ENCODE measurements at regions not wholly inside any gene's neighbourhood (a gene's known extent, or its start where the extent isn't known, plus 50 kb on each side); places are given as distances from the start of the nearest gene placed in this dataset.

- TF ChIP-seq CTCF (IDR thresholded peaks at IDR 0.05): no peak
- no peak for TF ChIP-seq ZFX (IDR thresholded peaks at IDR 0.05; ENCODE audit: borderline replicate concordance)
- no peak overlapping the region for H3K27ac ChIP-seq
Observed at GRCh38 chr4:124486423-124486822, 226.1 kb downstream of the ANKRD50 start.

DNA sequence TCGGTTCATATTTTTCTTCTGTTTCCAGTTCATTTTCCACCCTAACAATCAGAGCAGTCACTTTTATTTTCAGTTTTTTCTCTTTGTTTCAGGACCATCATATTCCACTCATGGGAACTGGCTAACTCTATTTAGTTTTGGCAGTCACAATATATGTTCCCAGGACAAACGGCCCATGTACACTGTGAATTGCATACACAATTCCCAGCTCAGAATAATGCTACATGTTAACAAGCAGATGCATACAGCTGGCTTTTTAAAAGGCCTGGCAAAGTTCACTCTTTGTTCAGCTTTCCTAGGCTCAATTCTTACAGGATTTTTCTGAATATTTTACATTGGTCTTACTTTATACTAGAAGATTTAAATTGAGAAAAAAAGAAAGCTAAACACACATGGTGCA lies 224.9 kb downstream of the ANKRD50 start:
- TF ChIP-seq CTCF (IDR thresholded peaks at IDR 0.05): no peak
- no peak for TF ChIP-seq ZFX (IDR thresholded peaks at IDR 0.05; ENCODE audit: borderline replicate concordance)
- H3K27ac ChIP-seq: no peak overlapping the region

- H3K27ac ChIP-seq: no peak overlapping the region
- TF ChIP-seq ZFX (IDR thresholded peaks at IDR 0.05; ENCODE audit: borderline replicate concordance) (no peak), CTCF (IDR thresholded peaks at IDR 0.05) (no peak)
Observed at GRCh38 chr4:124491361-124492145, 221.0 kb downstream of the ANKRD50 start.

DNA sequence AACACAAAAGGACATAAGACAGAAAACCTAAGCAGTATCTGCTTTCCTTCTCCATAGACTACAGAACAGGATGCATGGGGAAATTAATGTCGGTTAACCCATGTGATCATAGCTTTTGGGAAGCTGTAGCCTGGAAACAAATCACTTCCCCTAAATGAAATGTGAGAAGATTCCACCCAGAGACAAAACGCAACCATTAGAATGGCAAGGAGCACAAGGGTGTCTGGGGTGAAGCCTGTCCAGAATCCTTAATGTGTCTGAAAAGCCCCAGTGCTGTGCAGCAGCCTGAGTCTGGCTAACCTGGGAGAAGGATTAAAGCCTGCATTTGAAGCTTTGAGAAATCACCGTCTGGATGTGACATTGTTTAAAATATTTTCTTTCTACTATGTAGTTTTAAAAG lies 213.3 kb downstream of the ANKRD50 start:
- TF ChIP-seq ZFX (IDR thresholded peaks at IDR 0.05; ENCODE audit: borderline replicate concordance): no peak
- TF ChIP-seq CTCF (IDR thresholded peaks at IDR 0.05): no peak
- no peak overlapping the region for H3K27ac ChIP-seq

GRCh38 chr4:124501576-124501975 lies 211.0 kb downstream of the ANKRD50 start:
- no peak overlapping the region for H3K27ac ChIP-seq

DNA sequence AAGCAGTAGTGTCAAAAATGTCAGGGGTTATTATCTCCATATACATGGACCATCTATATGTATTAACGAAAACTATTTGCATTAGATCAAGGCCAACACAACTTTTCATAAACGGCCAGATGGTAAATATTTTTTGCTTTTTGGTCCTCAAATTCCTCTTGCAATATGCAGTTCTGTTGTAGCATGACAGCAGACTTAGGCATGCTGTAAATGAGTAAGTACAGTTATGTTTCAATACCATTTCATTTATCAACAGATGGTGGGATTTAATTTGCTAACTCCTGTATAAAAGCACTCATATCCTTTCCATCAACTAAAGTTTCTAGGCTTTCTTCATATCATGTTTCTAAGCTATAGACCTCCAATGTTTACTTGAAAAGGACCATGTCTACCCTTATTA lies 208.1 kb downstream of the ANKRD50 start:
- TF ChIP-seq ZFX (IDR thresholded peaks at IDR 0.05; ENCODE audit: borderline replicate concordance) (no peak), CTCF (IDR thresholded peaks at IDR 0.05) (no peak)

More at GRCh38 chr4:124501576-124501975, 211.0 kb downstream of the ANKRD50 start:
- TF ChIP-seq ZFX (IDR thresholded peaks at IDR 0.05; ENCODE audit: borderline replicate concordance) (no peak), CTCF (IDR thresholded peaks at IDR 0.05) (no peak)

DNA sequence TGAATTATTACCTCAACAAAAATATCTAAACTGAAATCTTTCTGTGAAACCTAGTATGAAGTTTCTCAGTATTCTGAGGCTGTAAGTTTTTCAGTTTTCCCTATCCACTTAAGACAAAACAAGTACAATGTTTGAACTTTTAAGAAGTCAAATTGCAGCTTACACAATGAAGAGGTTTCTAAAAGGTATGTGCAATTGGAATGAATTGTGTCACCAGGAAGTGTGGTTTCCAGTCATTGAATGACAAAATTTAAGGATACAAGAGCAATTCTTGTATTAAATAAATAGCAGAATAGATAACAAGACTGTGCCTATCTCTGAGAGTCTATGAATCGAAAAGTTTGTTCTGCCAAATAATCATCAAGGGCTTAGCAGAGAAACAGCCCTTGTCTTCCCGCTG lies 207.3 kb downstream of the ANKRD50 start:
- TF ChIP-seq ZFX (IDR thresholded peaks at IDR 0.05; ENCODE audit: borderline replicate concordance): no peak
- no peak for TF ChIP-seq CTCF (IDR thresholded peaks at IDR 0.05)
- no peak overlapping the region for H3K27ac ChIP-seq

More for the DNA sequence above, 208.1 kb downstream of the ANKRD50 start:
- no peak overlapping the region for H3K27ac ChIP-seq

Measured in 22Rv1 (cell line).